Spleen (tissue), 7 donors: ENCODE measurements at regions not wholly inside any gene's neighbourhood (a gene's known extent, or its start where the extent isn't known, plus 50 kb on each side); places are given as distances from the start of the nearest gene placed in this dataset.

ENCODE experiments used
- POLR2A ChIP-seq, 3 donors: fragments of 450-650 bp; IDR thresholded peaks; one replicate each; pipeline ENCODE4 v1.5.1; 2017; ENCODE audit warnings: antibody characterized with exemption in 3 of 3, mild to moderate bottlenecking in 1 of 3
- POLR2AphosphoS5 ChIP-seq, 3 donors: sonication (generic); formaldehyde crosslinking; IDR thresholded peaks; one replicate each; pipeline ENCODE4 v1.5.1; 2017; ENCODE audit warnings: antibody characterized with exemption in 3 of 3
- TF ChIP-seq, protein P1 (sequence below), 11 experiments: fragments of 200-600 bp in 7 of 11; fragments of 450-650 bp in 4 of 11; sonication (generic) in 4 of 11; IDR thresholded peaks in 8 of 11; conservative IDR thresholded peaks in 3 of 11; 1 replicate in 7 of 11; 2 replicates in 4 of 11; pipeline versions ENCODE4 v1.4.0 to v1.8.0; 2016 to 2021; ENCODE audit warnings: antibody characterized with exemption in 11 of 11, inconsistent platforms in 4 of 11, mild to moderate bottlenecking in 1 of 11
- donor health status: DM: no; HTN: no; CAD: no; lungs with moderate emphysema.
- donor health status: DM: no; HTN: no; CAD: no.
- donor health status: DM: no; HTN: no; CAD: no.

DNA sequence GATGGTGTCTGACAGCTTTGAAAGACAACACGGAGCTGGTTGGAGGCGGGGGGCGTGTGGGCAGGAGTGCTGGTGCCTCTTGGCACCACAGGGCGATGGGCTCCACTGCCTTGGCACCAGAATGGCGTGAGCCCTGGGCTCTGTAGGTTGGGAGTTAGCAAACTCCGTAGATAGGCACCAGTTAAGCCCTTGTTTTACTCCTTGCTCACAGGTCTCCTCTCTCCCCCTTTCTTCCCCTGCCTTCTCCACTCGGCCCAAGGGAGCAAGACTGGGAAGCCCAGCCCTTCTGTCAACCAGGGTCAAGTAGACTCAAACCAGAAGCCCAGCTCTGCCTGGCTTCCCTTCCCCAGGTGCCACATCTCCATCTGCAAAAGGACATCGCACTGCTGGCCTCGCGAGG lies 281.7 kb upstream of the ID2 start:
- TF ChIP-seq, protein P1, sequence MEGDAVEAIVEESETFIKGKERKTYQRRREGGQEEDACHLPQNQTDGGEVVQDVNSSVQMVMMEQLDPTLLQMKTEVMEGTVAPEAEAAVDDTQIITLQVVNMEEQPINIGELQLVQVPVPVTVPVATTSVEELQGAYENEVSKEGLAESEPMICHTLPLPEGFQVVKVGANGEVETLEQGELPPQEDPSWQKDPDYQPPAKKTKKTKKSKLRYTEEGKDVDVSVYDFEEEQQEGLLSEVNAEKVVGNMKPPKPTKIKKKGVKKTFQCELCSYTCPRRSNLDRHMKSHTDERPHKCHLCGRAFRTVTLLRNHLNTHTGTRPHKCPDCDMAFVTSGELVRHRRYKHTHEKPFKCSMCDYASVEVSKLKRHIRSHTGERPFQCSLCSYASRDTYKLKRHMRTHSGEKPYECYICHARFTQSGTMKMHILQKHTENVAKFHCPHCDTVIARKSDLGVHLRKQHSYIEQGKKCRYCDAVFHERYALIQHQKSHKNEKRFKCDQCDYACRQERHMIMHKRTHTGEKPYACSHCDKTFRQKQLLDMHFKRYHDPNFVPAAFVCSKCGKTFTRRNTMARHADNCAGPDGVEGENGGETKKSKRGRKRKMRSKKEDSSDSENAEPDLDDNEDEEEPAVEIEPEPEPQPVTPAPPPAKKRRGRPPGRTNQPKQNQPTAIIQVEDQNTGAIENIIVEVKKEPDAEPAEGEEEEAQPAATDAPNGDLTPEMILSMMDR (IDR thresholded peaks at IDR 0.05 in 8 of 11, conservative IDR thresholded peaks at IDR 0.05 in 3 of 11) = no peak
- TF ChIP-seq POLR2AphosphoS5 (IDR thresholded peaks at IDR 0.05) = no peak
- no peak for TF ChIP-seq POLR2A (IDR thresholded peaks at IDR 0.05)
